ENCODE measurements at regions not wholly inside any gene's neighbourhood (a gene's known extent, or its start where the extent isn't known, plus 50 kb on each side); places are given as distances from the start of the nearest gene placed in this dataset.

GRCh38 chr16:86990451-86990850 is 326.7 kb downstream of the C16orf95 start:
- TF ChIP-seq CTCF (conservative IDR thresholded peaks at IDR 0.05; ENCODE audit: low read length): no peak
- TF ChIP-seq EZH2phosphoT487 (IDR thresholded peaks at IDR 0.05; ENCODE audit: borderline replicate concordance, low read depth, low read length): no peak

Data from OCI-LY7 (cell line).